Motor neuron (in vitro differentiated cells): ENCODE measurements at regions not wholly inside any gene's neighbourhood (a gene's known extent, or its start where the extent isn't known, plus 50 kb on each side); places are given as distances from the start of the nearest gene placed in this dataset.

ENCODE experiments used
- ATAC-seq, 8 experiments: fragments of 200-7000 bp; cut with Tn5 transposase; replicated peaks in 6 of 8; 2 replicates each; pipeline ENCODE4 v1.8.0; 2021; ENCODE audit warnings: mild to moderate bottlenecking in 8 of 8, moderate library complexity in 8 of 8
- H3K27ac ChIP-seq, 2 donors: fragments of 250-450 bp; sonication (Bioruptor Pico); 2 replicates each; pipeline ENCODE4 v1.9.0; 2021; ENCODE audit warnings: antibody characterized with exemption in 2 of 2, mild to moderate bottlenecking in 2 of 2, moderate library complexity in 1 of 2
- H3K4me1 ChIP-seq, 2 donors: fragments of 250-450 bp; sonication (Bioruptor Pico); replicated peaks in 1 of 2; 2 replicates each; pipeline ENCODE4 v1.6.1; 2021; ENCODE audit warnings: antibody characterized with exemption in 2 of 2, mild to moderate bottlenecking in 2 of 2, moderate library complexity in 1 of 2
- H3K4me3 ChIP-seq, 5 donors: fragments of 250-450 bp; sonication (Bioruptor Pico); 2 replicates each; pipeline ENCODE4 v1.9.0; 2021; ENCODE audit warnings: antibody characterized with exemption in 5 of 5, mild to moderate bottlenecking in 5 of 5, moderate library complexity in 4 of 5
- WGBS, 10 experiments: fragments of 450-650 bp; shearing (Covaris generic); methylation state at CpG; one replicate each; pipeline ENCODE4 v1.0.0; 2022; 5-methylcytosine and 5-hydroxymethylcytosine counted together
- in situ Hi-C, 9 experiments: fragments of 400-800 bp; cut with MboI; loops; one replicate each; pipeline ENCODE4 v1.15.0; 2021; ENCODE audit warnings: low sequenced_read_pairs in 9 of 9, low pct_unique_long_range_greater_than_20kb in 2 of 9; ENCODE audit not compliant: unreplicated experiment in 9 of 9

- Histone ChIP-seq H3K4me1 (no peaks in the 10 kb centered on the region), H3K27ac (no peak overlapping the region), H3K4me3 (no peak overlapping the region)
- in situ Hi-C loops, result no loop called here
- ATAC-seq, result no peak
Measured at GRCh38 chr9:119649205-119649604, 280.0 kb upstream of the BRINP1 start.

GRCh38 chr9:119639287-119639955, 270.2 kb upstream of the BRINP1 start:
- Histone ChIP-seq H3K4me1 (peaks cover 0 to 6% of the 10 kb centered on the region in 2 donors), H3K4me3 (no peak overlapping the region), H3K27ac (no peak overlapping the region)
- in situ Hi-C loops, result no loop called here
- peak in 2 of 8 experiments; percentile 25 to 35 for ATAC-seq
- WGBS, 10 experiments, result 10 to 45% (median 21%) methylated on average over 4 to 12 of the region's 12 CpGs

- H3K4me3 ChIP-seq, result no peak overlapping the region
- peaks cover 9 to 13% of the 10 kb centered on the region in 2 donors for H3K4me1 ChIP-seq
- in situ Hi-C loops, result no loop called here
- ATAC-seq, result peak in 5 of 8 experiments; percentile 89 to 97 (median 95)
- WGBS, 10 experiments, result 5 to 88% (median 58%) methylated on average over 2 to 7 of the region's 8 CpGs; no CpG with 5 or more reads in 2 of the 10 experiments
- H3K27ac ChIP-seq, result no peak overlapping the region
Measured at GRCh38 chr9:119634006-119634405, 264.8 kb upstream of the BRINP1 start.

- Histone ChIP-seq H3K4me3 (no peak overlapping the region), H3K4me1 (no peaks in the 10 kb centered on the region), H3K27ac (no peak overlapping the region)
- 0 to 100% (median 18%) methylated on average over 1 of the region's 1 CpG; no CpG with 5 or more reads in 4 of the 10 experiments for WGBS, 10 experiments
- in situ Hi-C loops, result no loop called here
- ATAC-seq, result no peak
Measured at GRCh38 chr9:119611565-119611964, 242.3 kb upstream of the BRINP1 start.

- ATAC-seq, result no peak
- in situ Hi-C loops, result no loop called here
- WGBS, 10 experiments, result 0 to 90% (median 68%) methylated on average over 1 to 2 of the region's 2 CpGs
- Histone ChIP-seq H3K4me1 (no peaks in the 10 kb centered on the region), H3K27ac (no peak overlapping the region), H3K4me3 (no peak overlapping the region)
Measured at GRCh38 chr9:119609277-119609971, 240.2 kb upstream of the BRINP1 start.

- no peak overlapping the region for H3K4me3 ChIP-seq
- H3K4me1 ChIP-seq, result peaks cover 2 to 6% of the 10 kb centered on the region in 2 donors
- in situ Hi-C loops, result no loop called here
- no peak overlapping the region for H3K27ac ChIP-seq
- ATAC-seq, result no peak
Measured at GRCh38 chr9:119601632-119602031, 232.4 kb upstream of the BRINP1 start.

GRCh38 chr9:119597499-119597898, 228.3 kb upstream of the BRINP1 start:
- Histone ChIP-seq H3K27ac (no peak overlapping the region), H3K4me1 (peaks cover 2 to 6% of the 10 kb centered on the region in 2 donors), H3K4me3 (no peak overlapping the region)
- in situ Hi-C loops, result no loop called here
- 0 to 80% (median 62%) methylated on average over 1 to 3 of the region's 3 CpGs; no CpG with 5 or more reads in 3 of the 10 experiments for WGBS, 10 experiments
- ATAC-seq, result peak in 3 of 8 experiments; percentile 38 to 70 (median 67)

GRCh38 chr9:119596703-119597102, 227.5 kb upstream of the BRINP1 start:
- H3K4me1 ChIP-seq, result peaks cover 2 to 6% of the 10 kb centered on the region in 2 donors
- no peak for ATAC-seq
- H3K27ac ChIP-seq, result no peak overlapping the region
- WGBS, 10 experiments, result 17 to 100% (median 82%) methylated on average over 1 to 4 of the region's 4 CpGs; no CpG with 5 or more reads in 4 of the 10 experiments
- H3K4me3 ChIP-seq, result no peak overlapping the region
- in situ Hi-C loops, result no loop called here

GRCh38 chr9:119588874-119589744, 219.9 kb upstream of the BRINP1 start:
- H3K4me3 ChIP-seq, result no peak overlapping the region
- peak overlapping the region; percentile 3 to 73 for H3K27ac ChIP-seq
- peaks cover 13 to 22% of the 10 kb centered on the region in 2 donors for H3K4me1 ChIP-seq
- 0 to 70% (median 28%) methylated on average over 1 to 8 of the region's 12 CpGs for WGBS, 10 experiments
- peak in 5 of 8 experiments; percentile 73 to 94 (median 88) for ATAC-seq
- in situ Hi-C loops, result no loop called here

GRCh38 chr9:119577881-119578280, 208.6 kb upstream of the BRINP1 start:
- in situ Hi-C loops, result no loop called here
- Histone ChIP-seq H3K27ac (no peak overlapping the region), H3K4me3 (no peak overlapping the region), H3K4me1 (no peaks in the 10 kb centered on the region)
- ATAC-seq, result peak in 1 of 8 experiments; percentile 62
- 33 to 100% (median 67%) methylated on average over 1 of the region's 1 CpG; no CpG with 5 or more reads in 5 of the 10 experiments for WGBS, 10 experiments

- 0 to 100% (median 82%) methylated on average over 1 to 5 of the region's 5 CpGs; no CpG with 5 or more reads in 4 of the 10 experiments for WGBS, 10 experiments
- no peak overlapping the region for H3K4me3 ChIP-seq
- peaks cover 3 to 4% of the 10 kb centered on the region in 2 donors for H3K4me1 ChIP-seq
- H3K27ac ChIP-seq, result no peak overlapping the region
- in situ Hi-C loops, result loop anchor here in 2 of 9 experiments (25.0 kb wide), 1 partner anchor 402 kb away; no protein-coding TSS in a partner anchor
- no peak for ATAC-seq
Measured at GRCh38 chr9:119559986-119560385, 190.8 kb upstream of the BRINP1 start.

- Histone ChIP-seq H3K27ac (no peak overlapping the region), H3K4me3 (no peak overlapping the region), H3K4me1 (peaks cover 3 to 4% of the 10 kb centered on the region in 2 donors)
- in situ Hi-C loops, result loop anchor here in 2 of 9 experiments (25.0 kb wide), 1 partner anchor 403 kb away; no protein-coding TSS in a partner anchor
- ATAC-seq, result no peak
Measured at GRCh38 chr9:119559056-119559455, 189.8 kb upstream of the BRINP1 start.
